HEK293 (cell line): ENCODE measurements at regions not wholly inside any gene's neighbourhood (a gene's known extent, or its start where the extent isn't known, plus 50 kb on each side); places are given as distances from the start of the nearest gene placed in this dataset.
A peak's percentile ranks its signal among the peaks of the same experiment; 100 is the strongest.

Experiments used
- CTCF ChIA-PET: fragments of 350-600 bp; formaldehyde crosslinking; extraction: SDS; loops from one replicate; lab custom pipeline; 2021; ENCODE audit warnings: antibody characterized with exemption; lab: Yijun Ruan, JAX
- POLR2A ChIA-PET: fragments of 300-600 bp; formaldehyde crosslinking; extraction: SDS; loops from one replicate; lab custom pipeline; 2020; ENCODE audit warnings: antibody characterized with exemption, inconsistent platforms; lab: Yijun Ruan, JAX
- H3K27ac ChIP-seq: fragments of 200-500 bp; sonication (Bioruptor generic); 2 replicates; pipeline ENCODE4 v1.5.1; 2014; ENCODE audit warnings: low read depth, low read length, control low read depth, inconsistent platforms; ENCODE audit errors: extremely low read depth
- H3K36me3 ChIP-seq, 2 experiments: fragments of 200-500 bp in 1 of 2; sonication (Bioruptor generic) in 1 of 2; 1 replicate in 1 of 2; 2 replicates in 1 of 2; pipeline ENCODE4 v1.5.1; 2014 to 2017; ENCODE audit warnings: inconsistent platforms in 2 of 2, low read length in 2 of 2; ENCODE audit not compliant: control insufficient read depth in 2 of 2, insufficient read depth in 1 of 2
- H3K4me1 ChIP-seq: fragments of 200-500 bp; sonication (Bioruptor generic); 2 replicates; pipeline ENCODE4 v1.5.1; 2014; ENCODE audit warnings: mild to moderate bottlenecking, low read length, inconsistent platforms; ENCODE audit not compliant: control insufficient read depth, insufficient read depth
- H3K4me3 ChIP-seq: 2 replicates; pipeline ENCODE4 v1.5.1; 2011; ENCODE audit warnings: low read depth, mild to moderate bottlenecking, control low read depth, low read length, moderate library complexity
- H3K9me3 ChIP-seq: fragments of 200-500 bp; sonication (Bioruptor generic); 2 replicates; pipeline ENCODE4 v1.5.1; 2014; ENCODE audit warnings: low read depth, low read length, inconsistent platforms; ENCODE audit not compliant: control insufficient read depth, insufficient read depth
- HIC1 ChIP-seq: fragments of 450-650 bp; formaldehyde crosslinking; IDR thresholded peaks from 2 replicates; pipeline ENCODE4 v1.5.1; 2016; ENCODE audit warnings: missing biosample characterization, missing genetic modification characterization
- KLF7 ChIP-seq: fragments of 450-650 bp; formaldehyde crosslinking; IDR thresholded peaks from 2 replicates; pipeline ENCODE4 v1.5.1; 2016; ENCODE audit warnings: missing biosample characterization, missing genetic modification characterization, borderline replicate concordance
- PRDM1 ChIP-seq: fragments of 450-650 bp; formaldehyde crosslinking; IDR thresholded peaks from 2 replicates; pipeline ENCODE4; 2016; ENCODE audit warnings: missing biosample characterization, missing genetic modification characterization
- REPIN1 ChIP-seq: fragments of 450-650 bp; formaldehyde crosslinking; IDR thresholded peaks from 2 replicates; pipeline ENCODE4 v1.5.1; 2017; ENCODE audit warnings: missing biosample characterization, missing genetic modification characterization, low read depth
- SP3 ChIP-seq: fragments of 450-650 bp; formaldehyde crosslinking; IDR thresholded peaks from 2 replicates; pipeline ENCODE4 v1.5.1; 2016; ENCODE audit warnings: missing biosample characterization, missing genetic modification characterization
- SP7 ChIP-seq: fragments of 450-650 bp; formaldehyde crosslinking; IDR thresholded peaks from 2 replicates; pipeline ENCODE4 v1.5.1; 2016; ENCODE audit warnings: missing biosample characterization, missing genetic modification characterization
- ZBTB48 ChIP-seq: fragments of 450-650 bp; formaldehyde crosslinking; IDR thresholded peaks from 2 replicates; pipeline ENCODE4 v1.5.1; 2016; ENCODE audit warnings: missing biosample characterization, missing genetic modification characterization
- ZBTB49 ChIP-seq: fragments of 450-650 bp; formaldehyde crosslinking; IDR thresholded peaks from 2 replicates; pipeline ENCODE4 v1.5.1; 2016; ENCODE audit warnings: missing biosample characterization, missing genetic modification characterization, low read depth
- ZBTB8A ChIP-seq: fragments of 450-650 bp; formaldehyde crosslinking; IDR thresholded peaks from 2 replicates; pipeline ENCODE4 v1.5.1; 2016; ENCODE audit warnings: missing biosample characterization, missing genetic modification characterization
- ZEB2 ChIP-seq: fragments of 450-650 bp; formaldehyde crosslinking; IDR thresholded peaks from 2 replicates; pipeline ENCODE4 v1.5.1; 2016; ENCODE audit warnings: missing biosample characterization, missing genetic modification characterization
- ZNF2 ChIP-seq: fragments of 450-650 bp; formaldehyde crosslinking; IDR thresholded peaks from 2 replicates; pipeline ENCODE4 v1.5.1; 2016; ENCODE audit warnings: missing biosample characterization, missing genetic modification characterization
- ZNF24 ChIP-seq: fragments of 450-650 bp; formaldehyde crosslinking; IDR thresholded peaks from 2 replicates; pipeline ENCODE4 v1.5.1; 2016; ENCODE audit warnings: missing biosample characterization, missing genetic modification characterization
- ZNF354C ChIP-seq: fragments of 450-650 bp; formaldehyde crosslinking; IDR thresholded peaks from 2 replicates; pipeline ENCODE4 v1.5.1; 2016; ENCODE audit warnings: missing biosample characterization, missing genetic modification characterization, low read depth, borderline replicate concordance
- ZNF366 ChIP-seq: fragments of 450-650 bp; formaldehyde crosslinking; conservative IDR thresholded peaks from 2 replicates; pipeline ENCODE4 v1.5.1; 2016; ENCODE audit warnings: missing biosample characterization, missing genetic modification characterization
- ZNF610 ChIP-seq: fragments of 450-650 bp; formaldehyde crosslinking; IDR thresholded peaks from 2 replicates; pipeline ENCODE4 v1.5.1; 2016; ENCODE audit warnings: missing biosample characterization, missing genetic modification characterization, borderline replicate concordance
- ZNF664 ChIP-seq: fragments of 450-650 bp; formaldehyde crosslinking; IDR thresholded peaks from 2 replicates; pipeline ENCODE4 v1.5.1; 2016; ENCODE audit warnings: missing biosample characterization, missing genetic modification characterization
- ZNF791 ChIP-seq: fragments of 450-650 bp; formaldehyde crosslinking; IDR thresholded peaks from 2 replicates; pipeline ENCODE4 v1.5.1; 2016; ENCODE audit warnings: missing biosample characterization, missing genetic modification characterization
- ZSCAN30 ChIP-seq: fragments of 450-650 bp; IDR thresholded peaks from 2 replicates; pipeline ENCODE4 v1.5.1; 2018; ENCODE audit warnings: missing biosample characterization, mild to moderate bottlenecking, missing genetic modification characterization, moderate library complexity
- ZSCAN5A ChIP-seq: fragments of 450-650 bp; formaldehyde crosslinking; IDR thresholded peaks from 2 replicates; pipeline ENCODE4 v1.5.1; 2016; ENCODE audit warnings: missing biosample characterization, missing genetic modification characterization
- TF ChIP-seq, protein P1 (sequence below): fragments of 450-650 bp; formaldehyde crosslinking; IDR thresholded peaks from 2 replicates; pipeline ENCODE4 v1.5.1; 2016; ENCODE audit warnings: missing biosample characterization, missing genetic modification characterization, borderline replicate concordance
- TF ChIP-seq, protein P2 (sequence below): fragments of 450-650 bp; IDR thresholded peaks from 2 replicates; pipeline ENCODE4 v1.5.1; 2018; ENCODE audit warnings: missing biosample characterization, mild to moderate bottlenecking, missing genetic modification characterization

DNA sequence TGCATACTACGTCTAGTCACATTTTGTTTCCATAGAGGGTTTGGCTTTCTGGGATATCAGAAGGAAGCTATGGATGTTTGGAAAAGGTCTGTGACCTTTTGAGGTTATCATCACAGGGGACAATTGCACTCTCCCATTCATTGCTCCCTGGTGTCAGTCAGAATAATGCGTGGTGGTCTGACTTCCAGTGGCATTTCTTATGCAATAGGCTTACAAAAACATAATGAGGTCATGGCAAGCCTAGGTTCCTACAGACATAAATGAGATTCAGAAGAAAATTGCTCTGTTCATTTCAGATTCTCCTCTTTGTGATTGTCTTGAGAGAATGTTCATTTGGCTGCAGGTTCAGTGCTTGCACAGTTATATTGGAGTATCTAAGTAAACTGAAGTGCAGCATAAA, 54.6 kb downstream of the ARHGAP35 start (continued):
- TF ChIP-seq KLF7 (tag by site-specific recombination) (no peak), ZBTB49 (tag by site-specific recombination) (no peak), ZEB2 (tag by site-specific recombination) (peak; percentile 48; the same call in 1 of the 2 replicates), ZNF354C (tag by site-specific recombination) (no peak), ZNF791 (no peak), REPIN1 (no peak)
- TF ChIP-seq, protein P1, sequence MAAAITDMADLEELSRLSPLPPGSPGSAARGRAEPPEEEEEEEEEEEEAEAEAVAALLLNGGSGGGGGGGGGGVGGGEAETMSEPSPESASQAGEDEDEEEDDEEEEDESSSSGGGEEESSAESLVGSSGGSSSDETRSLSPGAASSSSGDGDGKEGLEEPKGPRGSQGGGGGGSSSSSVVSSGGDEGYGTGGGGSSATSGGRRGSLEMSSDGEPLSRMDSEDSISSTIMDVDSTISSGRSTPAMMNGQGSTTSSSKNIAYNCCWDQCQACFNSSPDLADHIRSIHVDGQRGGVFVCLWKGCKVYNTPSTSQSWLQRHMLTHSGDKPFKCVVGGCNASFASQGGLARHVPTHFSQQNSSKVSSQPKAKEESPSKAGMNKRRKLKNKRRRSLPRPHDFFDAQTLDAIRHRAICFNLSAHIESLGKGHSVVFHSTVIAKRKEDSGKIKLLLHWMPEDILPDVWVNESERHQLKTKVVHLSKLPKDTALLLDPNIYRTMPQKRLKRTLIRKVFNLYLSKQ = no peak

GRCh38 chr19:46917002-46917401, 56.2 kb downstream of the ARHGAP35 start:
- Histone ChIP-seq H3K36me3 (peaks cover 3 to 36% of the 10 kb centered on the region in 2 experiments; a peak in 1 of 3 replicates), H3K4me3 (no peak overlapping the region), H3K27ac (no peak overlapping the region), H3K9me3 (no peaks in the 10 kb centered on the region), H3K4me1 (peaks cover 32% of the 10 kb centered on the region)
- TF ChIP-seq PRDM1 (peak; percentile 87), SP3 (no peak)
- POLR2A ChIA-PET = no interaction called here
- CTCF ChIA-PET = no interaction called here

DNA sequence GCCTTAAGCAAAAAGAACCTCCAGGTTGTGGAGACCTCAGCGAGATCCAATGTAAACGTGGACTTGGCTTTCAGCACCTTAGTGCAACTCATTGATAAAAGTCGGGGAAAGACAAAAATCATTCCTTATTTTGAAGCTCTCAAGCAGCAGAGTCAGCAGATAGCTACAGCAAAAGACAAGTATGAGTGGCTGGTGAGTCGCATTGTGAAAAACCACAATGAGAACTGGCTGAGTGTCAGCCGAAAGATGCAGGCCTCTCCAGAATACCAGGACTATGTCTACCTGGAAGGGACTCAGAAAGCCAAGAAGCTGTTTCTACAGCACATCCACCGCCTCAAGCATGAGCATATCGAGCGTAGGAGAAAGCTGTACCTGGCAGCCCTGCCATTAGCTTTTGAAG, 58.5 kb downstream of the ARHGAP35 start:
- TF ChIP-seq ZNF2 (tag by site-specific recombination) = no peak
- TF ChIP-seq, protein P2, sequence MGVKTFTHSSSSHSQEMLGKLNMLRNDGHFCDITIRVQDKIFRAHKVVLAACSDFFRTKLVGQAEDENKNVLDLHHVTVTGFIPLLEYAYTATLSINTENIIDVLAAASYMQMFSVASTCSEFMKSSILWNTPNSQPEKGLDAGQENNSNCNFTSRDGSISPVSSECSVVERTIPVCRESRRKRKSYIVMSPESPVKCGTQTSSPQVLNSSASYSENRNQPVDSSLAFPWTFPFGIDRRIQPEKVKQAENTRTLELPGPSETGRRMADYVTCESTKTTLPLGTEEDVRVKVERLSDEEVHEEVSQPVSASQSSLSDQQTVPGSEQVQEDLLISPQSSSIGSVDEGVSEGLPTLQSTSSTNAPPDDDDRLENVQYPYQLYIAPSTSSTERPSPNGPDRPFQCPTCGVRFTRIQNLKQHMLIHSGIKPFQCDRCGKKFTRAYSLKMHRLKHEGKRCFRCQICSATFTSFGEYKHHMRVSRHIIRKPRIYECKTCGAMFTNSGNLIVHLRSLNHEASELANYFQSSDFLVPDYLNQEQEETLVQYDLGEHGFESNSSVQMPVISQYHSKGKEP = no peak
- no peak for TF ChIP-seq ZNF610 (tag by site-specific recombination)
- TF ChIP-seq HIC1 (tag by site-specific recombination) = no peak
- TF ChIP-seq ZSCAN30 (tag by site-specific recombination) = no peak
- TF ChIP-seq ZNF664 (tag by site-specific recombination) = no peak
- no peak for TF ChIP-seq ZNF24 (tag by site-specific recombination)
- no peak for TF ChIP-seq ZBTB48 (tag by site-specific recombination)
- TF ChIP-seq SP7 (tag by site-specific recombination) = no peak
- TF ChIP-seq ZSCAN5A (tag by site-specific recombination) = no peak
- TF ChIP-seq ZNF366 = no peak
- TF ChIP-seq REPIN1 = no peak
- no peak for TF ChIP-seq ZBTB8A (tag by site-specific recombination)
- ChIA-PET CTCF (interaction anchor here (0.6 to 1.6 kb wide), 3 partner anchors 19 to 161 kb away, joined by 3 to 6 read pairs (median 3); no protein-coding TSS in a partner anchor), POLR2A (no interaction called here)
- Histone ChIP-seq H3K36me3 (peaks cover 3 to 43% of the 10 kb centered on the region in 2 experiments; a peak in 1 of 3 replicates), H3K4me3 (no peak overlapping the region), H3K27ac (no peak overlapping the region), H3K4me1 (peaks cover 18% of the 10 kb centered on the region), H3K9me3 (no peaks in the 10 kb centered on the region)
